ENCODE measurements at regions not wholly inside any gene's neighbourhood (a gene's known extent, or its start where the extent isn't known, plus 50 kb on each side); places are given as distances from the start of the nearest gene placed in this dataset.

DNA sequence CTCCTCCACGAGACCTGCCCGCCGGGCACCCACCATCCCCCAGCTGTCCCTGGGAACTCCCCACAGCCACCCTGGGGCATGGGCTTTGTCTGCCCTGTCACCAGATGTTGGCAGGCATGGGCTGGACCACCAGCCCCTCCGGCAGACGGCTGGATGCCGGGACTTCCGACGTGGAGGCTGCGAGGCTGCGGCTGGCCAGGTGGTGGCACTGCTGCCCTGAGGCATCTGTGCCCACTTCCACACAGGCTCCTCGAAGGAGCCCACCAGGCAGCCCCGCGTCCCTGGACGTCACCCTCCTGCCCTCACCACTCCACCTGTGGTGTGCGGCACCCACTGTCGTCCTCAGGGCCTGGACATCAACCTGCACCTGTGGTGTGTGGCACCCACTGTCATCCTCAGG, 319.9 kb upstream of the SALL3 start:
- intact Hi-C loops (cut with DNase I) = loop anchor here in 1 of 10 donors (5.0 kb wide), 1 partner anchor 588 kb away; no protein-coding TSS in a partner anchor
- Histone ChIP-seq H3K4me3 (no peak overlapping the region), H3K36me3 (no peaks in the 10 kb centered on the region), H3K27ac (no peak overlapping the region), H3K27me3 (peaks cover 0 to 20% (median 0%) of the 10 kb centered on the region in 9 donors), H3K4me1 (no peaks in the 10 kb centered on the region), H3K9me3 (no peaks in the 10 kb centered on the region)
- ATAC-seq (peak in 1 of 4 donors; percentile 26), DNase-seq (no peak)
- TF ChIP-seq, protein P1, sequence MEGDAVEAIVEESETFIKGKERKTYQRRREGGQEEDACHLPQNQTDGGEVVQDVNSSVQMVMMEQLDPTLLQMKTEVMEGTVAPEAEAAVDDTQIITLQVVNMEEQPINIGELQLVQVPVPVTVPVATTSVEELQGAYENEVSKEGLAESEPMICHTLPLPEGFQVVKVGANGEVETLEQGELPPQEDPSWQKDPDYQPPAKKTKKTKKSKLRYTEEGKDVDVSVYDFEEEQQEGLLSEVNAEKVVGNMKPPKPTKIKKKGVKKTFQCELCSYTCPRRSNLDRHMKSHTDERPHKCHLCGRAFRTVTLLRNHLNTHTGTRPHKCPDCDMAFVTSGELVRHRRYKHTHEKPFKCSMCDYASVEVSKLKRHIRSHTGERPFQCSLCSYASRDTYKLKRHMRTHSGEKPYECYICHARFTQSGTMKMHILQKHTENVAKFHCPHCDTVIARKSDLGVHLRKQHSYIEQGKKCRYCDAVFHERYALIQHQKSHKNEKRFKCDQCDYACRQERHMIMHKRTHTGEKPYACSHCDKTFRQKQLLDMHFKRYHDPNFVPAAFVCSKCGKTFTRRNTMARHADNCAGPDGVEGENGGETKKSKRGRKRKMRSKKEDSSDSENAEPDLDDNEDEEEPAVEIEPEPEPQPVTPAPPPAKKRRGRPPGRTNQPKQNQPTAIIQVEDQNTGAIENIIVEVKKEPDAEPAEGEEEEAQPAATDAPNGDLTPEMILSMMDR (IDR thresholded peaks at IDR 0.05) = peak in 11 of 12 donors; percentile 8 to 51 (median 37)
- TF ChIP-seq POLR2A (IDR thresholded peaks at IDR 0.05) = no peak
- 28 to 68% (median 30%) methylated on average over 3 to 16 of the region's 16 CpGs for WGBS, 4 donors

DNA sequence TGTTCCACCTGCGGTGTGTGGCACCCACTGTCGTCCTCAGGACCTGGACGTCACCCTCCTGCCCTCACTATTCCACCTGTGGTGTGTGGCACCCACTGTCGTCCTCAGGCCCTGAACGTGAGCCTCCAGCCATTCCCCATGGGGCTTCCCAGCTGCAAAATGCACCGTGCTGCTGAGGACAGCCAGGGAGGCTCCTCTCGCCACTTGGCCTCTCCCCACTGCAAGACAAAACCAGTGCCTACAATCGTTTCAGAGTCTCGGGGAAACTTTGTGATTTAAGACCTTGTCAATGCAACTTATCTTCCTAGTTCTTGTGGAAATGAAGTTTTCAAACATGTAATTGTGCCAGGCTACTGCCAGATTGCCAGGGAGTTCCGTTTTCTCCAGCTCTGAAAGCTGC, 319.3 kb upstream of the SALL3 start:
- ATAC-seq = no peak
- H3K4me3 ChIP-seq = no peak overlapping the region
- intact Hi-C loops (cut with DNase I) = no loop called here
- H3K36me3 ChIP-seq = no peaks in the 10 kb centered on the region
- no peaks in the 10 kb centered on the region for H3K4me1 ChIP-seq
- peaks cover 0 to 20% (median 0%) of the 10 kb centered on the region in 9 donors for H3K27me3 ChIP-seq
- no peak overlapping the region for H3K27ac ChIP-seq
- no peak for DNase-seq
- 71 to 76% (median 72%) methylated on average over 10 of the region's 10 CpGs for WGBS, 4 donors
- no peak for TF ChIP-seq POLR2A (IDR thresholded peaks at IDR 0.05)
- TF ChIP-seq, protein P1 (IDR thresholded peaks at IDR 0.05) = no peak
- no peaks in the 10 kb centered on the region for H3K9me3 ChIP-seq

DNA sequence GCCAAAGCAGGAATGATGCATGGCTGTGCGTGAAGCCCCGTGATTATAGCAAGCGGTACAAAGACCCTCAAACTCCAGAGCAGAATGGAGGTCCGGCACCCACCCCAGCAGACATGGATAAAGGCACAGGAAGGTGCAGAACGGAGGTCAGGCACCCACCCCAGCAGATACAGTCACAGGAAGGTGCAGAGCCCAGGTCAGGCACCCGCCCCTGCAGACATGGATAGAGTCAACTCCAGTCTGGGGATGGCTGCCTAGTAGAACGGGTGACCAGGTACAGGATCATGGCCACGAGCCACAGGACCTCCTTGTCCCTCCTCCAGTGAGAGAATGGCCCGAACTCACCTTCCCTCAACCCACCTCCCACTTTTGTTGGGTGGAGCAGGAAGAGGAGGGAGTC, 318.3 kb upstream of the SALL3 start:
- intact Hi-C loops (cut with DNase I) = no loop called here
- WGBS, 4 donors = 84 to 91% (median 86%) methylated on average over 7 to 9 of the region's 9 CpGs
- DNase-seq (no peak), ATAC-seq (no peak)
- H3K27me3 ChIP-seq = peaks cover 0 to 20% (median 0%) of the 10 kb centered on the region in 9 donors
- no peak for TF ChIP-seq POLR2A (IDR thresholded peaks at IDR 0.05)
- TF ChIP-seq, protein P1 (IDR thresholded peaks at IDR 0.05) = no peak
- H3K27ac ChIP-seq = no peak overlapping the region
- no peaks in the 10 kb centered on the region for H3K9me3 ChIP-seq
- H3K36me3 ChIP-seq = no peaks in the 10 kb centered on the region
- no peak overlapping the region for H3K4me3 ChIP-seq
- H3K4me1 ChIP-seq = no peaks in the 10 kb centered on the region

DNA sequence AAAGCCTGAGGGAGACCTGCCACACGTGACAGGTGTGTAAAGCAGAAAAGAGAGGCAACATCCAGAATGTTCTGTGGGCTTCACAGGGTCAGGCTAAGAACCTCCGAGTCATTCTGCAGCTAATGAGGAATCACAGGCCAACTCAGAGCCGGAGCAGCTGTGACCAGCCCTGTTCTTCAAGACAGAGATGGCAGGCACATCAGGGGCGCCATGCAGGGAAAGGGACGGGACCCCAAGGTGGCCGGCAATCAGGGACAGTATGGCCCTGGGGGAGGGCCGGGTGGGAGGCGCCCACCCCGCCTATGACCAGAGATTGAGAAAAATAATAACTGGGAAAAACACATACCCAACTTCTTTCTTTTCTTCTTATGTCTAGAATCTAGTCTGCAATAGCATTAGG, 316.7 kb upstream of the SALL3 start:
- no peak for TF ChIP-seq POLR2A (IDR thresholded peaks at IDR 0.05)
- TF ChIP-seq, protein P1 (IDR thresholded peaks at IDR 0.05) = no peak
- H3K36me3 ChIP-seq = no peaks in the 10 kb centered on the region
- H3K27ac ChIP-seq = no peak overlapping the region
- H3K9me3 ChIP-seq = no peaks in the 10 kb centered on the region
- H3K4me3 ChIP-seq = no peak overlapping the region
- DNase-seq (no peak), ATAC-seq (no peak)
- intact Hi-C loops (cut with DNase I) = no loop called here
- H3K4me1 ChIP-seq = no peaks in the 10 kb centered on the region
- peaks cover 0 to 20% (median 0%) of the 10 kb centered on the region in 9 donors for H3K27me3 ChIP-seq
- WGBS, 4 donors = 79 to 94% (median 91%) methylated on average over 9 of the region's 9 CpGs

Measured in heart left ventricle (tissue), 16 donors.